ENCODE measurements at regions not wholly inside any gene's neighbourhood (a gene's known extent, or its start where the extent isn't known, plus 50 kb on each side); places are given as distances from the start of the nearest gene placed in this dataset.

DNA sequence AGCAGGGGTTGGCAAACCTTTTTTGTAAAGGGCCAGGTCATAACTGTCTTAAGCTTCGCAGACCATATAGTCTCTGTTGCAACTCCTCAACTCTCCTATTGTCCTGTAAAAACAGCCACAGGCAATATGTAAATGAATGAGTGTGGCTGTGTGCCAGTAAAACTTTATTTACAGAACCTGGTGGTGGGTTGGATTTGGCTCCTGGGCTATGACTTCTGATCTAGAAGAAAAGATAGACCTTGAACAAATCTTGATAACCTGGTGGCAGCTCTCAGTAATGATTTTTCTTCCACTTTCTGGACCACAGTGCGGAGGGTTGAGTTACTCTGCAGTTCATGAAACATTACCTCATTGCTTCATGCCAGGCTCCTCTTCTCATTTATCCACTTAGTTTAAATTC, 139.3 kb downstream of the MYCN start:
- Mint-ChIP-seq H3K27ac (no peak overlapping the region), H3K4me1 (no peaks in the 10 kb centered on the region), H3K4me3 (no peak overlapping the region), H3K36me3 (no peaks in the 10 kb centered on the region), H3K27me3 (no peaks in the 10 kb centered on the region), H3K9me3 (no peaks in the 10 kb centered on the region)
- Histone ChIP-seq H3K36me3 (ENCODE audit: control insufficient read depth in 2 of 3, insufficient read depth in 3 of 3, low read length in 3 of 3) (no peaks in the 10 kb centered on the region), H3K4me1 (ENCODE audit: control insufficient read depth in 2 of 2, insufficient read depth in 2 of 2, low read length in 2 of 2) (no peaks in the 10 kb centered on the region), H3K27me3 (ENCODE audit: control insufficient read depth in 2 of 2, insufficient read depth in 2 of 2, low read length in 2 of 2) (no peaks in the 10 kb centered on the region), H3K27ac (ENCODE audit: low read depth, low read length) (no peak overlapping the region), H3K4me3 (ENCODE audit: low read length) (no peak overlapping the region), H3K9me3 (ENCODE audit: control insufficient read depth in 2 of 3, low read length in 3 of 3) (no peaks in the 10 kb centered on the region)
- POLR2A ChIA-PET, result interaction anchor here (0.7 kb wide), 1 partner anchor 114 kb away, joined by 3 read pairs; no protein-coding TSS in a partner anchor
- intact Hi-C loops (cut with micrococcal nuclease), result no loop called here
- CTCF ChIA-PET, result no interaction called here
- no peak for DNase-seq
- no peak for ATAC-seq

GRCh38 chr2:16077601-16078000, 137.3 kb downstream of the MYCN start:
- DNase-seq (no peak), ATAC-seq (no peak)
- intact Hi-C loops (cut with micrococcal nuclease), result no loop called here
- Mint-ChIP-seq H3K4me3 (no peak overlapping the region), H3K27me3 (no peaks in the 10 kb centered on the region), H3K36me3 (no peaks in the 10 kb centered on the region), H3K27ac (no peak overlapping the region), H3K4me1 (no peaks in the 10 kb centered on the region), H3K9me3 (no peaks in the 10 kb centered on the region)
- Histone ChIP-seq H3K4me3 (ENCODE audit: low read length) (no peak overlapping the region), H3K4me1 (ENCODE audit: control insufficient read depth in 2 of 2, insufficient read depth in 2 of 2, low read length in 2 of 2) (no peaks in the 10 kb centered on the region), H3K36me3 (ENCODE audit: control insufficient read depth in 2 of 3, insufficient read depth in 3 of 3, low read length in 3 of 3) (no peaks in the 10 kb centered on the region), H3K9me3 (ENCODE audit: control insufficient read depth in 2 of 3, low read length in 3 of 3) (no peaks in the 10 kb centered on the region), H3K27ac (ENCODE audit: low read depth, low read length) (no peak overlapping the region), H3K27me3 (ENCODE audit: control insufficient read depth in 2 of 2, insufficient read depth in 2 of 2, low read length in 2 of 2) (no peaks in the 10 kb centered on the region)
- ChIA-PET CTCF (no interaction called here), POLR2A (no interaction called here)

GRCh38 chr2:16076911-16077310, 136.6 kb downstream of the MYCN start:
- CTCF ChIA-PET, result no interaction called here
- H3K4me3 Mint-ChIP-seq, result no peak overlapping the region
- no peaks in the 10 kb centered on the region for H3K27me3 Mint-ChIP-seq

DNA sequence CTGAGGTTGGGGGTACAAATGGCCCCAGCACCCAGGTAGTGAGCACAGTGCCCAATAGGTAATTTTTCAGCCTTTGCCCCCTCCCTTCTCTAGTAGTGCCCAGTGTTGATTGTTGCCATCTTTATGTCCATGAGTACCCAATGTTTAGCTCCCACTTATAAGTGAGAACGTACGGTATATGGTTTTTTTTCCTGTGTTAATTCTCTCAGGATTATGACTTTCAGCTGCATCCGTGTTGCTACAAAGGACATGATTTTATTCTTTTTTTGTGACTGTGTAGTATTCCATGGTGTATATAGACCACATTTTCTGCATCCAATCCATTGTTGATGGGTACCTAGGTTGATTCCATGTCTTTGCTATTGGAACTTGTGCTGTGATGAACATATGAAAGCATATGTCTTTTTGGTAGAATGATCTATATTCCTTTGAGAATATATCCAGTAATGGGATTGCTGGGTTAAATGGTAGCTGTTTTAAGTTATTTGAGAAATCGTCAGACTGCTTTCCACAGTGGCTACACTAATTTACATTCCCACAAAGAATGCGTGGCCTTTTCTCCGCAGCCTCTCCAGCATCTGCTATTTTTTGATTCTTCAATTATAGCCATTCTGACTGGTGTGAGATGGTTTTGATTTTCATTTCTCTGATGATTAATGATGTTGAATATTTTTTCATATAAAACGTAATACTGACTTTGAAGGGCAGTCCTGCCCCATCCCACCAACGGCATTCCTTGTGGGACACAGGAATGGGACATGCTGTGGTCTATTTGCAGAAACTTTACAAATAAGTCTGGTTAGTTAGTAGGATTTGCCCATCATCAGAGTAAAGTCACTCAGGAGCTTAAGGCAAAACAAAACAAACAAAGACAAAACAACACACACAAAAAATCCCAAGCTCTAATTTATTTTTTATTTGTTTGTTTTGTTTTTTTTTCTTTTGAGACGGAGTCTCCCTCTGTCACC, 135.0 kb downstream of the MYCN start:
- H3K4me3 Mint-ChIP-seq, result no peak overlapping the region
- H3K4me1 Mint-ChIP-seq, result no peaks in the 10 kb centered on the region
- H3K27me3 Mint-ChIP-seq, result no peaks in the 10 kb centered on the region
- Histone ChIP-seq H3K4me1 (ENCODE audit: control insufficient read depth in 2 of 2, insufficient read depth in 2 of 2, low read length in 2 of 2) (no peaks in the 10 kb centered on the region), H3K27ac (ENCODE audit: low read depth, low read length) (no peak overlapping the region), H3K9me3 (ENCODE audit: control insufficient read depth in 2 of 3, low read length in 3 of 3) (no peaks in the 10 kb centered on the region), H3K4me3 (ENCODE audit: low read length) (no peak overlapping the region), H3K27me3 (ENCODE audit: control insufficient read depth in 2 of 2, insufficient read depth in 2 of 2, low read length in 2 of 2) (no peaks in the 10 kb centered on the region), H3K36me3 (ENCODE audit: control insufficient read depth in 2 of 3, insufficient read depth in 3 of 3, low read length in 3 of 3) (no peaks in the 10 kb centered on the region)
- intact Hi-C loops (cut with micrococcal nuclease), result no loop called here
- DNase-seq, result no peak
- POLR2A ChIA-PET, result no interaction called here
- no peak for ATAC-seq
- CTCF ChIA-PET, result no interaction called here
- H3K27ac Mint-ChIP-seq, result no peak overlapping the region
- no peaks in the 10 kb centered on the region for H3K9me3 Mint-ChIP-seq
- no peaks in the 10 kb centered on the region for H3K36me3 Mint-ChIP-seq

More at GRCh38 chr2:16076911-16077310, 136.6 kb downstream of the MYCN start:
- intact Hi-C loops (cut with micrococcal nuclease), result no loop called here
- H3K27ac ChIP-seq (ENCODE audit: low read depth, low read length), result no peak overlapping the region
- H3K4me1 ChIP-seq (ENCODE audit: control insufficient read depth in 2 of 2, insufficient read depth in 2 of 2, low read length in 2 of 2), result no peaks in the 10 kb centered on the region
- H3K9me3 Mint-ChIP-seq, result no peaks in the 10 kb centered on the region
- H3K27ac Mint-ChIP-seq, result no peak overlapping the region
- no peaks in the 10 kb centered on the region for H3K9me3 ChIP-seq (ENCODE audit: control insufficient read depth in 2 of 3, low read length in 3 of 3)
- no peaks in the 10 kb centered on the region for H3K27me3 ChIP-seq (ENCODE audit: control insufficient read depth in 2 of 2, insufficient read depth in 2 of 2, low read length in 2 of 2)
- H3K4me3 ChIP-seq (ENCODE audit: low read length), result no peak overlapping the region
- no peaks in the 10 kb centered on the region for H3K36me3 Mint-ChIP-seq
- H3K4me1 Mint-ChIP-seq, result no peaks in the 10 kb centered on the region
- DNase-seq, result no peak
- H3K36me3 ChIP-seq (ENCODE audit: control insufficient read depth in 2 of 3, insufficient read depth in 3 of 3, low read length in 3 of 3), result no peaks in the 10 kb centered on the region
- POLR2A ChIA-PET, result no interaction called here
- no peak for ATAC-seq

DNA sequence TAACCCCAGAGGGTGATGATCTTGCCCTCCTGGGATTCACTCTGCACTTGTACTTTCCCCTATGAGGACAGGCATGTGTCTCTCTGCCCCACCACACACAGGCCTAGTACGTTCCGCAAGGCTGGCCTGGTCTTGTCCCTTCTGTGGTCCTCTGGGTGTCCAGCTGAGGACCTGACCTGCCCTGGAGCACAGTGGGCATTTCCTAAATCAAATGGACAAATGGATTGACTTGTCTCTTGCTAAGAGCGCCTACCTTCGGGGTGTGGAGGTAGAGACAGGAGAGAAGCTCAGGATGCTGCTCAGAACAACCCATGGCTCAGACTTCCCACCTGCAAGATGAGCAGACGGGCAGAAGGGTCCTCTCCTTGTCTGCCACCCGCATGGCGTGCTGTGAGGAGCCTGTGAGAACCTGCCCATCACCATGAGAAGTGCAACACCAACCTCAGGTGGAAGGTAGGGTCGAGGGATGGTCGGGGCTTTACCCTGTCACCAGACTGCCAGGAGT, 133.6 kb downstream of the MYCN start:
- no peak overlapping the region for H3K4me3 Mint-ChIP-seq
- Histone ChIP-seq H3K27me3 (ENCODE audit: control insufficient read depth in 2 of 2, insufficient read depth in 2 of 2, low read length in 2 of 2) (no peaks in the 10 kb centered on the region), H3K27ac (ENCODE audit: low read depth, low read length) (no peak overlapping the region), H3K4me3 (ENCODE audit: low read length) (no peak overlapping the region), H3K36me3 (ENCODE audit: control insufficient read depth in 2 of 3, insufficient read depth in 3 of 3, low read length in 3 of 3) (no peaks in the 10 kb centered on the region), H3K4me1 (ENCODE audit: control insufficient read depth in 2 of 2, insufficient read depth in 2 of 2, low read length in 2 of 2) (no peaks in the 10 kb centered on the region), H3K9me3 (ENCODE audit: control insufficient read depth in 2 of 3, low read length in 3 of 3) (no peaks in the 10 kb centered on the region)
- no peak for DNase-seq
- no peaks in the 10 kb centered on the region for H3K9me3 Mint-ChIP-seq
- H3K36me3 Mint-ChIP-seq, result no peaks in the 10 kb centered on the region
- H3K27ac Mint-ChIP-seq, result no peak overlapping the region
- no peaks in the 10 kb centered on the region for H3K4me1 Mint-ChIP-seq
- no peaks in the 10 kb centered on the region for H3K27me3 Mint-ChIP-seq
- ChIA-PET POLR2A (no interaction called here), CTCF (no interaction called here)
- peak; percentile 5 for ATAC-seq
- intact Hi-C loops (cut with micrococcal nuclease), result no loop called here

DNA sequence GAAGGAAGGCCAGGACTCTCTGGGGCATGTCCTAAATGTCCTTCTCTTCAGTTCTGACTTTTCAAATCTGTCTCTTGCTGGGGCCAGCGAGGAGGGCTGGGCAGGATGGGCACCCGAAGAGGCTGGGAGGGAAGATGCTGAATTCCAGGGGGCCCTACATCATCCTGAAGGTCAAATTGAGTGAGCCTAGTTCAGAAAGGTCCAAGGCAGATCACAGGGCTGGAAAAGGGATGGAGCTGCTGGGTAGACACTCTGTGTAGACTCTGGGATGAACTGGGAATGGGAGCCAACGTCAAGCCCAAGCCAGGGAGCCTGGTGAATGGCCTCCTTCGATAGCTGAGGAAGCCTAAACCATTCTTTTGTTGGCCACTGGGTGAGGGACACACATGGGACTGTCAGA, 133.1 kb downstream of the MYCN start:
- H3K36me3 Mint-ChIP-seq, result no peaks in the 10 kb centered on the region
- ATAC-seq (peak; percentile 8), DNase-seq (peak in 1 of 9 donors; percentile 1)
- ChIA-PET POLR2A (no interaction called here), CTCF (no interaction called here)
- H3K27me3 Mint-ChIP-seq, result no peaks in the 10 kb centered on the region
- no peak overlapping the region for H3K27ac Mint-ChIP-seq
- no peaks in the 10 kb centered on the region for H3K9me3 Mint-ChIP-seq
- Histone ChIP-seq H3K4me3 (ENCODE audit: low read length) (no peak overlapping the region), H3K9me3 (ENCODE audit: control insufficient read depth in 2 of 3, low read length in 3 of 3) (no peaks in the 10 kb centered on the region), H3K27me3 (ENCODE audit: control insufficient read depth in 2 of 2, insufficient read depth in 2 of 2, low read length in 2 of 2) (no peaks in the 10 kb centered on the region), H3K36me3 (ENCODE audit: control insufficient read depth in 2 of 3, insufficient read depth in 3 of 3, low read length in 3 of 3) (no peaks in the 10 kb centered on the region), H3K4me1 (ENCODE audit: control insufficient read depth in 2 of 2, insufficient read depth in 2 of 2, low read length in 2 of 2) (no peaks in the 10 kb centered on the region), H3K27ac (ENCODE audit: low read depth, low read length) (no peak overlapping the region)
- intact Hi-C loops (cut with micrococcal nuclease), result no loop called here
- H3K4me1 Mint-ChIP-seq, result no peaks in the 10 kb centered on the region
- H3K4me3 Mint-ChIP-seq, result no peak overlapping the region

Data from naive thymus-derived CD4-positive, alpha-beta T cell (primary cell).